HepG2 (cell line): ENCODE measurements at regions not wholly inside any gene's neighbourhood (a gene's known extent, or its start where the extent isn't known, plus 50 kb on each side); places are given as distances from the start of the nearest gene placed in this dataset.

Source experiments
- ATAC-seq: fragments of 200-7000 bp; cut with Tn5 transposase; 3 replicates; pipeline ENCODE4 v1.9.1; 2020; ENCODE audit warnings: mild to moderate bottlenecking, moderate library complexity
- BruUV-seq: library from RNA; stranded (reverse); fragments of 400-500 nt; replicated peaks from 2 replicates; lab custom pipeline; 2021; lab: Mats Ljungman, UMichigan
- CTCF ChIA-PET: fragments of 300-600 bp; formaldehyde crosslinking; extraction: SDS; loops from one replicate; lab custom pipeline; 2021; ENCODE audit warnings: low total read pairs, inconsistent platforms, low intra/inter-chr PET ratio; lab: Yijun Ruan, JAX
- POLR2A ChIA-PET: fragments of 350-600 bp; sonication (Branson Sonifier 250); formaldehyde crosslinking; loops from one replicate; lab custom pipeline; 2020; ENCODE audit warnings: antibody characterized with exemption, inconsistent platforms; lab: Yijun Ruan, JAX
- DNase-seq: peaks from one replicate; pipeline ENCODE4 v3.0.0-alpha.2; 2015; ENCODE audit warnings: low spot score
- FAIRE-seq: peaks from 3 replicates; lab custom pipeline; 2011; peaks lifted over from hg19 to GRCh38; lab: Jason Lieb, UNC
- H2AFZ ChIP-seq: one replicate; pipeline ENCODE4 v1.6.1; 2011; ENCODE audit warnings: low read length, inconsistent platforms
- H3K27ac ChIP-seq: fragments of 300-600 bp; 3 replicates; pipeline ENCODE4 v1.8.0; 2011; ENCODE audit warnings: mixed run types, mild to moderate bottlenecking, mixed read lengths, low read length, inconsistent platforms; ENCODE audit not compliant: insufficient read depth; ENCODE audit errors: extremely low read length
- H3K27me3 ChIP-seq, 2 experiments: fragments of 200-600 bp in 1 of 2; 2 replicates in 1 of 2; 3 replicates in 1 of 2; pipeline versions ENCODE4 v1.6.0 to v1.8.0; 2011; ENCODE audit warnings: low read length in 2 of 2, mild to moderate bottlenecking in 2 of 2, moderate library complexity in 2 of 2, inconsistent platforms in 1 of 2; ENCODE audit not compliant: insufficient read depth in 2 of 2, control insufficient read depth in 1 of 2
- H3K36me3 ChIP-seq, 2 experiments: fragments of 200-600 bp in 1 of 2; replicated peaks in 1 of 2; 2 replicates in 1 of 2; 3 replicates in 1 of 2; pipeline versions ENCODE4 v1.5.1 to v1.8.0; 2011; ENCODE audit warnings: low read length in 2 of 2, inconsistent platforms in 1 of 2; ENCODE audit not compliant: insufficient read depth in 2 of 2, control insufficient read depth in 1 of 2
- H3K4me1 ChIP-seq: 2 replicates; pipeline ENCODE4 v1.5.1; 2012; ENCODE audit warnings: low read length, inconsistent platforms; ENCODE audit not compliant: insufficient read depth
- H3K4me2 ChIP-seq: 2 replicates; pipeline ENCODE4 v1.6.0; 2011; ENCODE audit warnings: low read depth, low read length, inconsistent platforms
- H3K4me3 ChIP-seq, 3 experiments: fragments of 200-600 bp in 1 of 3; sonication (generic), shearing (Covaris generic) in 1 of 3; replicated peaks in 1 of 3; 2 replicates each; pipeline ENCODE4 v1.5.1; 2011 to 2016; ENCODE audit warnings: low read length in 3 of 3, inconsistent platforms in 2 of 3, low read depth in 2 of 3, mild to moderate bottlenecking in 2 of 3, control low read depth in 1 of 3, mixed read lengths in 1 of 3; ENCODE audit not compliant: insufficient read depth in 1 of 3
- H3K79me2 ChIP-seq: one replicate; pipeline ENCODE4 v1.6.1; 2011; ENCODE audit warnings: low read length, inconsistent platforms; ENCODE audit not compliant: insufficient read depth
- H3K9ac ChIP-seq: 2 replicates; pipeline ENCODE4 v1.6.0; 2011; ENCODE audit warnings: mild to moderate bottlenecking, low read depth, low read length, inconsistent platforms; ENCODE audit not compliant: insufficient read depth
- H3K9me3 ChIP-seq: 2 replicates; pipeline ENCODE4 v1.5.1; 2012; ENCODE audit warnings: mild to moderate bottlenecking, low read length
- H4K20me1 ChIP-seq: 2 replicates; pipeline ENCODE4 v1.6.0; 2011; ENCODE audit warnings: inconsistent platforms, mild to moderate bottlenecking, low read length, moderate library complexity; ENCODE audit not compliant: insufficient read depth
- ATM ChIP-seq: fragments of 450-650 bp; IDR thresholded peaks from 2 replicates; pipeline ENCODE4 v1.7.1; 2017; ENCODE audit warnings: mild to moderate bottlenecking, borderline replicate concordance
- EHMT2 ChIP-seq: fragments of 200-600 bp; sonication (generic); IDR thresholded peaks from 2 replicates; pipeline ENCODE4 v1.7.0; 2017; ENCODE audit warnings: antibody characterized with exemption, low read depth, low read length, borderline replicate concordance
- FLYWCH1 ChIP-seq: sonication (generic); formaldehyde crosslinking; IDR thresholded peaks from 2 replicates; pipeline ENCODE4 v1.8.1; 2023; ENCODE audit warnings: mild to moderate bottlenecking, missing genetic modification reagents
- HMG20B ChIP-seq: conservative IDR thresholded peaks from 2 replicates; pipeline ENCODE4 v1.6.1; 2016; ENCODE audit warnings: missing genetic modification reagents, missing compliant biosample characterization
- HOXA9 ChIP-seq: sonication (generic); formaldehyde crosslinking; IDR thresholded peaks from 2 replicates; pipeline ENCODE4 v1.8.1; 2022; ENCODE audit warnings: missing genetic modification reagents, mild to moderate bottlenecking, moderate library complexity, borderline replicate concordance
- KAT7 ChIP-seq: IDR thresholded peaks from 2 replicates; pipeline ENCODE4 v1.6.1; 2018; ENCODE audit warnings: borderline replicate concordance, missing compliant biosample characterization
- REST ChIP-seq, 2 experiments: IDR thresholded peaks; 2 replicates each; pipeline ENCODE4 v1.6.1; 2011 to 2012; ENCODE audit warnings: low read length in 2 of 2, borderline replicate concordance in 1 of 2, low read depth in 1 of 2, mild to moderate bottlenecking in 1 of 2, moderate library complexity in 1 of 2
- SETDB1 ChIP-seq: sonication (generic); formaldehyde crosslinking; IDR thresholded peaks from 2 replicates; pipeline ENCODE4 v1.5.1; 2020; ENCODE audit warnings: missing genetic modification reagents, mild to moderate bottlenecking, borderline replicate concordance
- SMARCC2 ChIP-seq: fragments of 450-650 bp; IDR thresholded peaks from 2 replicates; pipeline ENCODE4 v1.6.1; 2017; ENCODE audit warnings: antibody characterized with exemption, mild to moderate bottlenecking
- TIGD3 ChIP-seq: sonication (generic); formaldehyde crosslinking; IDR thresholded peaks from 2 replicates; pipeline ENCODE4 v1.5.1; 2020; ENCODE audit warnings: mild to moderate bottlenecking, missing genetic modification reagents, borderline replicate concordance
- ZNF121 ChIP-seq: sonication (generic); formaldehyde crosslinking; IDR thresholded peaks from 2 replicates; pipeline ENCODE4 v1.5.0; 2020; ENCODE audit warnings: mild to moderate bottlenecking, missing genetic modification reagents
- ZNF180 ChIP-seq: sonication (generic); formaldehyde crosslinking; IDR thresholded peaks from 2 replicates; pipeline ENCODE4 v1.4.0; 2020; ENCODE audit warnings: low read depth, missing genetic modification reagents, borderline replicate concordance
- ZNF337 ChIP-seq: sonication (generic); formaldehyde crosslinking; IDR thresholded peaks from 2 replicates; pipeline ENCODE4 v1.5.1; 2020; ENCODE audit warnings: missing genetic modification reagents, low read depth, mild to moderate bottlenecking, borderline replicate concordance
- WGBS: methylation state at CpG from one replicate; pipeline ENCODE4 v1.1.6; 2017; ENCODE audit warnings: low lambda C conversion rate; 5-methylcytosine and 5-hydroxymethylcytosine counted together
- in situ Hi-C: cut with HindIII; loops from 2 replicates; pipeline ENCODE4 v1.10.0; 2017; ENCODE audit warnings: low pct_unique_long_range_greater_than_20kb; ENCODE audit not compliant: extremely low pct_ligation_motif_present
- intact Hi-C: fragments of 100-400 bp; cut with micrococcal nuclease; formaldehyde crosslinking; loops from one replicate; pipeline ENCODE4 v1.10.0; 2022; ENCODE audit not compliant: unreplicated experiment
- TF ChIP-seq, protein P1 (sequence below): sonication (generic); formaldehyde crosslinking; IDR thresholded peaks from 2 replicates; pipeline ENCODE4 v1.8.1; 2022; ENCODE audit warnings: mild to moderate bottlenecking, missing genetic modification reagents
- TF ChIP-seq, protein P2 (sequence below): sonication (generic); formaldehyde crosslinking; IDR thresholded peaks from 2 replicates; pipeline ENCODE4 v1.4.0; 2020; ENCODE audit warnings: missing genetic modification reagents

GRCh38 chr5:99775189-99775588, 760.0 kb upstream of the FAM174A start:
- Histone ChIP-seq H3K9ac (no peak overlapping the region), H3K4me2 (no peak overlapping the region), H2AFZ (no peak overlapping the region), H3K27me3 (no peaks in the 10 kb centered on the region), H3K4me1 (no peaks in the 10 kb centered on the region), H3K36me3 (no peaks in the 10 kb centered on the region), H3K9me3 (no peaks in the 10 kb centered on the region), H3K4me3 (no peak overlapping the region), H3K79me2 (no peaks in the 10 kb centered on the region), H3K27ac (no peak overlapping the region), H4K20me1 (no peaks in the 10 kb centered on the region)
- TF ChIP-seq HMG20B (CRISPR knock-in tag) (no peak), SMARCC2 (no peak), ZNF180 (no peak), ZNF121 (CRISPR knock-in tag) (no peak), ATM (no peak), ZNF337 (no peak), REST (IDR thresholded peaks at IDR 0.05; ENCODE audit: borderline replicate concordance in 1 of 2, low read depth in 1 of 2, low read length in 2 of 2) (no peak), SETDB1 (no peak), KAT7 (no peak), FLYWCH1 (CRISPR knock-in tag) (no peak), HOXA9 (CRISPR knock-in tag) (no peak), EHMT2 (no peak), TIGD3 (CRISPR knock-in tag) (no peak)
- TF ChIP-seq, protein P1, sequence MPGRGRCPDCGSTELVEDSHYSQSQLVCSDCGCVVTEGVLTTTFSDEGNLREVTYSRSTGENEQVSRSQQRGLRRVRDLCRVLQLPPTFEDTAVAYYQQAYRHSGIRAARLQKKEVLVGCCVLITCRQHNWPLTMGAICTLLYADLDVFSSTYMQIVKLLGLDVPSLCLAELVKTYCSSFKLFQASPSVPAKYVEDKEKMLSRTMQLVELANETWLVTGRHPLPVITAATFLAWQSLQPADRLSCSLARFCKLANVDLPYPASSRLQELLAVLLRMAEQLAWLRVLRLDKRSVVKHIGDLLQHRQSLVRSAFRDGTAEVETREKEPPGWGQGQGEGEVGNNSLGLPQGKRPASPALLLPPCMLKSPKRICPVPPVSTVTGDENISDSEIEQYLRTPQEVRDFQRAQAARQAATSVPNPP (CRISPR knock-in tag) = no peak
- TF ChIP-seq, protein P2, sequence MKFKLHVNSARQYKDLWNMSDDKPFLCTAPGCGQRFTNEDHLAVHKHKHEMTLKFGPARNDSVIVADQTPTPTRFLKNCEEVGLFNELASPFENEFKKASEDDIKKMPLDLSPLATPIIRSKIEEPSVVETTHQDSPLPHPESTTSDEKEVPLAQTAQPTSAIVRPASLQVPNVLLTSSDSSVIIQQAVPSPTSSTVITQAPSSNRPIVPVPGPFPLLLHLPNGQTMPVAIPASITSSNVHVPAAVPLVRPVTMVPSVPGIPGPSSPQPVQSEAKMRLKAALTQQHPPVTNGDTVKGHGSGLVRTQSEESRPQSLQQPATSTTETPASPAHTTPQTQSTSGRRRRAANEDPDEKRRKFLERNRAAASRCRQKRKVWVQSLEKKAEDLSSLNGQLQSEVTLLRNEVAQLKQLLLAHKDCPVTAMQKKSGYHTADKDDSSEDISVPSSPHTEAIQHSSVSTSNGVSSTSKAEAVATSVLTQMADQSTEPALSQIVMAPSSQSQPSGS = no peak
- ChIA-PET CTCF (no interaction called here), POLR2A (no interaction called here)
- intact Hi-C loops (no loop called here), in situ Hi-C loops (no loop called here)
- no TSS peak for BruUV-seq
- FAIRE-seq (no peak), ATAC-seq (no peak), DNase-seq (no peak)
- WGBS = 3% methylated on average over 3 of the region's 3 CpGs
